GM12865 (cell line): ENCODE measurements at regions not wholly inside any gene's neighbourhood (a gene's known extent, or its start where the extent isn't known, plus 50 kb on each side); places are given as distances from the start of the nearest gene placed in this dataset.
A peak's percentile ranks its signal among the peaks of the same experiment; 100 is the strongest.

Experiments
- DNase-seq: peaks from one replicate; pipeline ENCODE4 v3.0.0; 2010; ENCODE audit warnings: low read depth
- H3K4me3 ChIP-seq: 2 replicates; pipeline ENCODE4 v1.5.1; 2011; ENCODE audit warnings: mild to moderate bottlenecking, low read depth, low read length, control low read depth
- TF ChIP-seq, protein P1 (sequence below): IDR thresholded peaks from 2 replicates; pipeline ENCODE4 v1.5.1; 2011; ENCODE audit warnings: low read length, control low read depth, low read depth, inconsistent platforms; ENCODE audit not compliant: insufficient read depth; ENCODE audit errors: missing control alignments

DNA sequence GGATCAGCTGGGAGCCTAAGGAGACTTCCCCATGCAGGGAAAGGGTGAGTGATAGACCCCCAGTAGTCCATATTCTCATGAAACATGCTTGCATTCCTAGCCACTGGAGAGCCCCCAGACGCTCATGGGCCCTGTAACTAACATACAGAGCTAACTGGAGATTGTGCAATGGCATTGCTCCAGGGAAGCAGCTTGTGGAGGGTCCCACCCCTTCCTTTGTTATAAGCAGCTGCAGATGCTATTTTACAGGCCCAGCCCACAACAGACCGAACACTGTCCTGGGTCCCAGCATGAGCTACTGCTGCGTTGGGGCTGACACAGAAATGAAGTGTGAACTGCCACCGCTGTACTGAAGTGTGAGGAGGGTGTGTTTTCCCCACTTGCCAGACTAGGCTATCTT, 1465.7 kb upstream of the DIAPH2 start:
- H3K4me3 ChIP-seq: no peak overlapping the region
- DNase-seq: no peak
- TF ChIP-seq, protein P1, sequence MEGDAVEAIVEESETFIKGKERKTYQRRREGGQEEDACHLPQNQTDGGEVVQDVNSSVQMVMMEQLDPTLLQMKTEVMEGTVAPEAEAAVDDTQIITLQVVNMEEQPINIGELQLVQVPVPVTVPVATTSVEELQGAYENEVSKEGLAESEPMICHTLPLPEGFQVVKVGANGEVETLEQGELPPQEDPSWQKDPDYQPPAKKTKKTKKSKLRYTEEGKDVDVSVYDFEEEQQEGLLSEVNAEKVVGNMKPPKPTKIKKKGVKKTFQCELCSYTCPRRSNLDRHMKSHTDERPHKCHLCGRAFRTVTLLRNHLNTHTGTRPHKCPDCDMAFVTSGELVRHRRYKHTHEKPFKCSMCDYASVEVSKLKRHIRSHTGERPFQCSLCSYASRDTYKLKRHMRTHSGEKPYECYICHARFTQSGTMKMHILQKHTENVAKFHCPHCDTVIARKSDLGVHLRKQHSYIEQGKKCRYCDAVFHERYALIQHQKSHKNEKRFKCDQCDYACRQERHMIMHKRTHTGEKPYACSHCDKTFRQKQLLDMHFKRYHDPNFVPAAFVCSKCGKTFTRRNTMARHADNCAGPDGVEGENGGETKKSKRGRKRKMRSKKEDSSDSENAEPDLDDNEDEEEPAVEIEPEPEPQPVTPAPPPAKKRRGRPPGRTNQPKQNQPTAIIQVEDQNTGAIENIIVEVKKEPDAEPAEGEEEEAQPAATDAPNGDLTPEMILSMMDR: no peak

- no peak overlapping the region for H3K4me3 ChIP-seq
- TF ChIP-seq, protein P1: no peak
- DNase-seq: no peak
Measured at GRCh38 chrX:95248386-95248785, 1436.3 kb upstream of the DIAPH2 start.

DNA sequence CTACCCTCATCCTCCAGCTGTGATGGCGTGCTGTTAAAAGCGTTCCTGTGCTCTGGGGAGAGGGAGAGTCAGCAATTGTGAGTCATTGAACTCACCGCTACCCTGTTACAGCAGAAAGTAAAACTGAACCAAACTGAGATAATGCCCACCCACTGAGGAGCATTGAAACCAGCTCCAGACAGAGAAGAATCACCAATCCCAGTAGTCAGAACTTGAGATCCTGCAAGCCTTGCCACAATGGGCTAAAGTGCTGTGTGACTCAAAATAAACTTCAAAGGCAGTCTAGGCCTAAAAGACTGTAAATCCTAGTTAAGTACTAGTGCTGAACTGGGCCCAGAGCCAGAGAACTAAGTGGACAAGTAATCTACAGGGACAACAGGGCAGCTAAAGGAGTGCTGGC, 1394.2 kb upstream of the DIAPH2 start:
- DNase-seq: no peak
- TF ChIP-seq, protein P1: no peak
- no peak overlapping the region for H3K4me3 ChIP-seq

- TF ChIP-seq, protein P1: no peak
- DNase-seq: no peak
- H3K4me3 ChIP-seq: no peak overlapping the region
Measured at GRCh38 chrX:95291561-95291960, 1393.1 kb upstream of the DIAPH2 start.

DNA sequence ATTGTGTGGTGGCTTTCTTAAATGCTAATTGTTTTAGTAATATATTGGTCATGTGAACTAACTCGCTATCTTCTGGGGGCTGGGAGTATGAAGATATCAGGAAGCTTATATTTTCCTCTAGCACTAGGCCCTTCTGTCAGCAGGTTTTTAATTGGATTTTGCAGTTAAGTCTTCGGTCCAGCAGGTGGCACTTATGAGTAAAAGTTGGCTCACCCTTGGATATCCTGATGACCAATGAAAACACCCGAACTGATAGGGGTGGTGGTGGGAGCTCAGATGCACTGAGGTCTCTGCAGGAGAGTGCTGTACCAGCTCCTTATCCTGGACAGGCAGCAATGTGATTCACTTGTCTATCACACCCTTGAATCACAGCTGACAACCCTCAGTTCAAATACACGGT, 1365.8 kb upstream of the DIAPH2 start:
- no peak overlapping the region for H3K4me3 ChIP-seq
- TF ChIP-seq, protein P1: peak; percentile 16
- DNase-seq: peak; percentile 5

GRCh38 chrX:95325185-95325584, 1359.5 kb upstream of the DIAPH2 start:
- TF ChIP-seq, protein P1: no peak
- no peak overlapping the region for H3K4me3 ChIP-seq
- DNase-seq: no peak

DNA sequence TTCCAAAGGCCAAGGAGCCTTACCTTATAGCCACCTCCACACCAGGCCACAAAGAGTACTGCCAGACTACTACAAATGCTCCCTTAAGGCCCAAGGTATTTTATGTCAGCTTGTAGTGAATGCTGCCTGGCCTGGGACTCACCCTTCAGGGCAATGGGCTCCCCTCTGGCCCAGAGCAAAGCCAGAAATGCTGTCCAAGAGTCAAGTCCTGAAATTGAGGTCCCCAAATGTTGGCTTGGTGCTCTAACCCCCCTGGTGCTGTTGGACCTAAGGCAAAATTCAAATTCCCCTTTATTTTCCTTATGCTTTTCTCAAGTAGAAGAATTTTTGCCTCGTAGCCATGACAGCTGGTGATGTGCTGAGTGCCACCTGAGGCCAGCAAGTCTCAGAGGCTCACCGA, 1354.3 kb upstream of the DIAPH2 start:
- no peak overlapping the region for H3K4me3 ChIP-seq
- no peak for DNase-seq
- TF ChIP-seq, protein P1: no peak
